ENCODE measurements at regions not wholly inside any gene's neighbourhood (a gene's known extent, or its start where the extent isn't known, plus 50 kb on each side); places are given as distances from the start of the nearest gene placed in this dataset.

- TF ChIP-seq EZH2 (IDR thresholded peaks at IDR 0.05; ENCODE audit: insufficient read depth, poor library complexity, severe bottlenecking), result no peak
- TF ChIP-seq EZH2phosphoT487 (IDR thresholded peaks at IDR 0.05; ENCODE audit: insufficient read depth, low read depth), result no peak
Observed at GRCh38 chr7:115078851-115079250, 157.0 kb downstream of the MDFIC start.

All from GM23248 (cell line).